A549 (cell line): ENCODE measurements at regions not wholly inside any gene's neighbourhood (a gene's known extent, or its start where the extent isn't known, plus 50 kb on each side); places are given as distances from the start of the nearest gene placed in this dataset.

ENCODE experiments used
- CBX2 ChIP-seq: fragments of 200-600 bp; sonication (generic); IDR thresholded peaks from 2 replicates; pipeline ENCODE4 v1.6.1; 2016; ENCODE audit warnings: low read depth, mild to moderate bottlenecking, borderline replicate concordance
- ESRRA ChIP-seq: fragments of 150-350 bp; IDR thresholded peaks from 2 replicates; pipeline ENCODE4 v1.6.1; 2014; ENCODE audit warnings: mild to moderate bottlenecking, low read length, borderline replicate concordance
- HDAC2 ChIP-seq: fragments of 200-600 bp; sonication (generic); IDR thresholded peaks from 2 replicates; pipeline ENCODE4 v1.6.1; 2016
- HOXA7 ChIP-seq: fragments of 250-450 bp; sonication (Bioruptor Pico); IDR thresholded peaks from 2 replicates; pipeline ENCODE4 v1.5.0; 2020; ENCODE audit warnings: mild to moderate bottlenecking, moderate library complexity
- JUN ChIP-seq, 2 experiments: fragments of >200 bp; sonication (Bioruptor Twin); formaldehyde crosslinking; IDR thresholded peaks; 2 replicates in 1 of 2; 3 replicates in 1 of 2; pipeline ENCODE4 v1.6.1; 2016 to 2017
- POLR2A ChIP-seq: IDR thresholded peaks from 2 replicates; pipeline ENCODE4 v1.6.1; 2012; ENCODE audit warnings: mild to moderate bottlenecking, low read length
- RAD21 ChIP-seq, 2 experiments: fragments of >200 bp in 1 of 2; sonication (Bioruptor Twin) in 1 of 2; formaldehyde crosslinking in 1 of 2; IDR thresholded peaks in 1 of 2; conservative IDR thresholded peaks in 1 of 2; 2 replicates in 1 of 2; 3 replicates in 1 of 2; pipeline ENCODE4 v1.6.1; 2012 to 2018; ENCODE audit warnings: inconsistent platforms in 1 of 2
- RFX5 ChIP-seq: fragments of 450-650 bp; IDR thresholded peaks from 2 replicates; pipeline ENCODE4 v1.7.1; 2014; ENCODE audit warnings: antibody characterized with exemption, mild to moderate bottlenecking, moderate library complexity
- TF ChIP-seq, protein P1 (sequence below): fragments of >200 bp; sonication (Bioruptor Twin); formaldehyde crosslinking; IDR thresholded peaks from 3 replicates; pipeline ENCODE4 v1.5.1; 2016
- TF ChIP-seq, protein P2 (sequence below): fragments of 200-600 bp; sonication (generic); IDR thresholded peaks from 2 replicates; pipeline ENCODE4 v1.6.1; 2016; ENCODE audit warnings: antibody characterized with exemption, mild to moderate bottlenecking, moderate library complexity
- TF ChIP-seq, protein P3 (sequence below): fragments of 450-650 bp; IDR thresholded peaks from 2 replicates; pipeline ENCODE4 v1.6.1; 2014; ENCODE audit warnings: antibody characterized with exemption

DNA sequence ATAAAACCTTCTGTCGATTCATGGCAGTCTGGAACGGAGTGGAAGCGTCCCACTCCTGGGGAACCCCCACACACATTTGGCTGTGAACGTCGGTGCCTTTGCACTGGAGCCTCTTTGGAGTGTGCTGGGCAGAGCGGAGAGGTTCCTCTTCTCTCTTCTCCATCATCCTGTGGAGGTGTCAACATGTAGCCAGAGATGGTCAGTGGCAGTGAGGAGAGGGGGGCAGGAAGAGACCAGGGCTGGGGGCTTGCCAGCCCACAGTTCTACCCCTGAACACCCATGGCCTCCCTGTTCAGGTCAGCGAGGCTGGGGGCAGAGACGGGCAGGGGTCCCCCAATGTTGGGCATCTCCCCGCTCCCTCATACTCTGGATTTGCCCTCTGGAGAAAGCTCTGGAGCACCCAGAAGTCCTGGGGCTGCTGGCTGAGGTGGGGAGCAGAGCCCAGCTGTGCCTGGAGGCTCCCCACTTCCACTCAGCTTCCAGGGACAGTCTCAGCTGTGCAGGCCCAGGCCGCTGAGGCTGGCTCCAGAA is 223.7 kb downstream of the SEC14L1 start:
- TF ChIP-seq, protein P1, sequence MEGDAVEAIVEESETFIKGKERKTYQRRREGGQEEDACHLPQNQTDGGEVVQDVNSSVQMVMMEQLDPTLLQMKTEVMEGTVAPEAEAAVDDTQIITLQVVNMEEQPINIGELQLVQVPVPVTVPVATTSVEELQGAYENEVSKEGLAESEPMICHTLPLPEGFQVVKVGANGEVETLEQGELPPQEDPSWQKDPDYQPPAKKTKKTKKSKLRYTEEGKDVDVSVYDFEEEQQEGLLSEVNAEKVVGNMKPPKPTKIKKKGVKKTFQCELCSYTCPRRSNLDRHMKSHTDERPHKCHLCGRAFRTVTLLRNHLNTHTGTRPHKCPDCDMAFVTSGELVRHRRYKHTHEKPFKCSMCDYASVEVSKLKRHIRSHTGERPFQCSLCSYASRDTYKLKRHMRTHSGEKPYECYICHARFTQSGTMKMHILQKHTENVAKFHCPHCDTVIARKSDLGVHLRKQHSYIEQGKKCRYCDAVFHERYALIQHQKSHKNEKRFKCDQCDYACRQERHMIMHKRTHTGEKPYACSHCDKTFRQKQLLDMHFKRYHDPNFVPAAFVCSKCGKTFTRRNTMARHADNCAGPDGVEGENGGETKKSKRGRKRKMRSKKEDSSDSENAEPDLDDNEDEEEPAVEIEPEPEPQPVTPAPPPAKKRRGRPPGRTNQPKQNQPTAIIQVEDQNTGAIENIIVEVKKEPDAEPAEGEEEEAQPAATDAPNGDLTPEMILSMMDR, result no peak
- no peak for TF ChIP-seq CBX2
- TF ChIP-seq POLR2A, result no peak
- TF ChIP-seq, protein P2, sequence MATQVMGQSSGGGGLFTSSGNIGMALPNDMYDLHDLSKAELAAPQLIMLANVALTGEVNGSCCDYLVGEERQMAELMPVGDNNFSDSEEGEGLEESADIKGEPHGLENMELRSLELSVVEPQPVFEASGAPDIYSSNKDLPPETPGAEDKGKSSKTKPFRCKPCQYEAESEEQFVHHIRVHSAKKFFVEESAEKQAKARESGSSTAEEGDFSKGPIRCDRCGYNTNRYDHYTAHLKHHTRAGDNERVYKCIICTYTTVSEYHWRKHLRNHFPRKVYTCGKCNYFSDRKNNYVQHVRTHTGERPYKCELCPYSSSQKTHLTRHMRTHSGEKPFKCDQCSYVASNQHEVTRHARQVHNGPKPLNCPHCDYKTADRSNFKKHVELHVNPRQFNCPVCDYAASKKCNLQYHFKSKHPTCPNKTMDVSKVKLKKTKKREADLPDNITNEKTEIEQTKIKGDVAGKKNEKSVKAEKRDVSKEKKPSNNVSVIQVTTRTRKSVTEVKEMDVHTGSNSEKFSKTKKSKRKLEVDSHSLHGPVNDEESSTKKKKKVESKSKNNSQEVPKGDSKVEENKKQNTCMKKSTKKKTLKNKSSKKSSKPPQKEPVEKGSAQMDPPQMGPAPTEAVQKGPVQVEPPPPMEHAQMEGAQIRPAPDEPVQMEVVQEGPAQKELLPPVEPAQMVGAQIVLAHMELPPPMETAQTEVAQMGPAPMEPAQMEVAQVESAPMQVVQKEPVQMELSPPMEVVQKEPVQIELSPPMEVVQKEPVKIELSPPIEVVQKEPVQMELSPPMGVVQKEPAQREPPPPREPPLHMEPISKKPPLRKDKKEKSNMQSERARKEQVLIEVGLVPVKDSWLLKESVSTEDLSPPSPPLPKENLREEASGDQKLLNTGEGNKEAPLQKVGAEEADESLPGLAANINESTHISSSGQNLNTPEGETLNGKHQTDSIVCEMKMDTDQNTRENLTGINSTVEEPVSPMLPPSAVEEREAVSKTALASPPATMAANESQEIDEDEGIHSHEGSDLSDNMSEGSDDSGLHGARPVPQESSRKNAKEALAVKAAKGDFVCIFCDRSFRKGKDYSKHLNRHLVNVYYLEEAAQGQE, result no peak
- TF ChIP-seq ESRRA, result no peak
- no peak for TF ChIP-seq JUN (IDR thresholded peaks at IDR 0.05)
- TF ChIP-seq HDAC2, result no peak
- no peak for TF ChIP-seq RFX5
- no peak for TF ChIP-seq RAD21 (conservative IDR thresholded peaks at IDR 0.05 in 1 of 2, IDR thresholded peaks at IDR 0.05 in 1 of 2)
- TF ChIP-seq, protein P3, sequence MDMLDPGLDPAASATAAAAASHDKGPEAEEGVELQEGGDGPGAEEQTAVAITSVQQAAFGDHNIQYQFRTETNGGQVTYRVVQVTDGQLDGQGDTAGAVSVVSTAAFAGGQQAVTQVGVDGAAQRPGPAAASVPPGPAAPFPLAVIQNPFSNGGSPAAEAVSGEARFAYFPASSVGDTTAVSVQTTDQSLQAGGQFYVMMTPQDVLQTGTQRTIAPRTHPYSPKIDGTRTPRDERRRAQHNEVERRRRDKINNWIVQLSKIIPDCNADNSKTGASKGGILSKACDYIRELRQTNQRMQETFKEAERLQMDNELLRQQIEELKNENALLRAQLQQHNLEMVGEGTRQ, result no peak
- no peak for TF ChIP-seq HOXA7 (CRISPR knock-in tag)
